ENCODE measurements at regions not wholly inside any gene's neighbourhood (a gene's known extent, or its start where the extent isn't known, plus 50 kb on each side); places are given as distances from the start of the nearest gene placed in this dataset.

- H3K36me3 ChIP-seq: no peaks in the 10 kb centered on the region
- H3K27me3 ChIP-seq: no peaks in the 10 kb centered on the region
- no peak overlapping the region for H3K4me3 ChIP-seq
- H3K9me3 ChIP-seq: no peaks in the 10 kb centered on the region
- no peak overlapping the region for H3K27ac ChIP-seq
- ATAC-seq (ENCODE audit: low FRiP score in 2 of 2): no peak
- 81 to 87% methylated on average over 4 of the region's 4 CpGs for WGBS, 2 donors
- TF ChIP-seq POLR2A (IDR thresholded peaks at IDR 0.05) (no peak), POLR2AphosphoS5 (IDR thresholded peaks at IDR 0.05) (no peak), EP300 (IDR thresholded peaks at IDR 0.05) (no peak), CTCF (IDR thresholded peaks at IDR 0.05) (no peak)
- no peaks in the 10 kb centered on the region for H3K4me1 ChIP-seq
- no peak for DNase-seq
Measured at GRCh38 chr3:146896711-146897110, 291.6 kb upstream of the PLSCR5 start.

- 68 to 73% methylated on average over 4 of the region's 4 CpGs for WGBS, 2 donors
- Histone ChIP-seq H3K27me3 (no peaks in the 10 kb centered on the region), H3K36me3 (no peaks in the 10 kb centered on the region), H3K4me1 (no peaks in the 10 kb centered on the region), H3K27ac (no peak overlapping the region), H3K9me3 (no peaks in the 10 kb centered on the region), H3K4me3 (no peak overlapping the region)
- no peak for DNase-seq
- no peak for ATAC-seq (ENCODE audit: low FRiP score in 2 of 2)
- TF ChIP-seq CTCF (IDR thresholded peaks at IDR 0.05) (no peak), POLR2AphosphoS5 (IDR thresholded peaks at IDR 0.05) (no peak), POLR2A (IDR thresholded peaks at IDR 0.05) (no peak), EP300 (IDR thresholded peaks at IDR 0.05) (no peak)
Measured at GRCh38 chr3:146895026-146895749, 290.0 kb upstream of the PLSCR5 start.

GRCh38 chr3:146894406-146894805 lies 289.3 kb upstream of the PLSCR5 start:
- 77 to 85% methylated on average over 1 of the region's 1 CpG for WGBS, 2 donors
- Histone ChIP-seq H3K9me3 (no peaks in the 10 kb centered on the region), H3K36me3 (no peaks in the 10 kb centered on the region), H3K4me3 (no peak overlapping the region), H3K4me1 (no peaks in the 10 kb centered on the region), H3K27me3 (no peaks in the 10 kb centered on the region), H3K27ac (no peak overlapping the region)
- ATAC-seq (ENCODE audit: low FRiP score in 2 of 2): no peak
- DNase-seq: no peak
- no peak for TF ChIP-seq POLR2AphosphoS5 (IDR thresholded peaks at IDR 0.05)
- no peak for TF ChIP-seq POLR2A (IDR thresholded peaks at IDR 0.05)
- TF ChIP-seq CTCF (IDR thresholded peaks at IDR 0.05): no peak
- TF ChIP-seq EP300 (IDR thresholded peaks at IDR 0.05): no peak

- no peak overlapping the region for H3K4me3 ChIP-seq
- no peak for ATAC-seq (ENCODE audit: low FRiP score in 2 of 2)
- H3K4me1 ChIP-seq: no peaks in the 10 kb centered on the region
- 74 to 77% methylated on average over 5 of the region's 5 CpGs for WGBS, 2 donors
- H3K36me3 ChIP-seq: no peaks in the 10 kb centered on the region
- H3K9me3 ChIP-seq: no peaks in the 10 kb centered on the region
- H3K27me3 ChIP-seq: no peaks in the 10 kb centered on the region
- TF ChIP-seq EP300 (IDR thresholded peaks at IDR 0.05) (no peak), POLR2A (IDR thresholded peaks at IDR 0.05) (no peak), POLR2AphosphoS5 (IDR thresholded peaks at IDR 0.05) (no peak), CTCF (IDR thresholded peaks at IDR 0.05) (no peak)
- H3K27ac ChIP-seq: no peak overlapping the region
- no peak for DNase-seq
Measured at GRCh38 chr3:146892041-146892440, 286.9 kb upstream of the PLSCR5 start.

- TF ChIP-seq CTCF (IDR thresholded peaks at IDR 0.05) (no peak), EP300 (IDR thresholded peaks at IDR 0.05) (no peak), POLR2A (IDR thresholded peaks at IDR 0.05) (no peak), POLR2AphosphoS5 (IDR thresholded peaks at IDR 0.05) (no peak)
- ATAC-seq (ENCODE audit: low FRiP score in 2 of 2) (no peak), DNase-seq (no peak)
- H3K9me3 ChIP-seq: no peaks in the 10 kb centered on the region
- H3K27ac ChIP-seq: no peak overlapping the region
- no peaks in the 10 kb centered on the region for H3K36me3 ChIP-seq
- H3K4me3 ChIP-seq: no peak overlapping the region
- H3K4me1 ChIP-seq: no peaks in the 10 kb centered on the region
- 26 to 83% methylated on average over 1 of the region's 1 CpG for WGBS, 2 donors
- no peaks in the 10 kb centered on the region for H3K27me3 ChIP-seq
Measured at GRCh38 chr3:146889626-146890025, 284.5 kb upstream of the PLSCR5 start.
